ENCODE measurements at regions not wholly inside any gene's neighbourhood (a gene's known extent, or its start where the extent isn't known, plus 50 kb on each side); places are given as distances from the start of the nearest gene placed in this dataset.

DNA sequence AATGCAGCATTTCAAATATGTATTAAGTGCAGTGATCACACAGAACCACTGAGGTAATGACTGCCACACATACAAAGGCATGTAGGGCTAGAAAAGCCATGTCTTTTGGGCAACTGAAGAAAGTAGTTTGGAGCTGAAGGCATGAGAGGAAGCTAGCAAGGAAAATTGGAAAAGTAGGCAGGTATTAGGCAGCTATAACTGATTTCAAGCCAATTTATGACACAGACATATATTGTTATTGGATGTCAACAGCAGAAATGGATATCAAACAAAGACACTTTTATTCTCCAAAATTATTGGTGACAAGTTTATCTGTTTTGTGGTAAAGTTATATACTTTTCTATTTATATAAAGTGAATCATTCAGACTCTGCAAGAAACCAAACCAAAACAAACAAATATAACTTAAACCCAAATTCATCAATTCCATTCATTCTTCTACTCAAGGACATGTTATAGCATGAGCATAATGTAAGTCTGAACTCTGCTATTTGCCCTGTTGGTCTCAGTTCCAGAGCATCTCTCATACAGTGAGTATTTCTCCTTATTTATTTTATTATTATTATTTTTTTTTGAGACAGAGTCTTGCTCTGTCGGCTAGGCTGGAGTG, 307.4 kb upstream of the COL8A1 start:
- TF ChIP-seq, protein P1, sequence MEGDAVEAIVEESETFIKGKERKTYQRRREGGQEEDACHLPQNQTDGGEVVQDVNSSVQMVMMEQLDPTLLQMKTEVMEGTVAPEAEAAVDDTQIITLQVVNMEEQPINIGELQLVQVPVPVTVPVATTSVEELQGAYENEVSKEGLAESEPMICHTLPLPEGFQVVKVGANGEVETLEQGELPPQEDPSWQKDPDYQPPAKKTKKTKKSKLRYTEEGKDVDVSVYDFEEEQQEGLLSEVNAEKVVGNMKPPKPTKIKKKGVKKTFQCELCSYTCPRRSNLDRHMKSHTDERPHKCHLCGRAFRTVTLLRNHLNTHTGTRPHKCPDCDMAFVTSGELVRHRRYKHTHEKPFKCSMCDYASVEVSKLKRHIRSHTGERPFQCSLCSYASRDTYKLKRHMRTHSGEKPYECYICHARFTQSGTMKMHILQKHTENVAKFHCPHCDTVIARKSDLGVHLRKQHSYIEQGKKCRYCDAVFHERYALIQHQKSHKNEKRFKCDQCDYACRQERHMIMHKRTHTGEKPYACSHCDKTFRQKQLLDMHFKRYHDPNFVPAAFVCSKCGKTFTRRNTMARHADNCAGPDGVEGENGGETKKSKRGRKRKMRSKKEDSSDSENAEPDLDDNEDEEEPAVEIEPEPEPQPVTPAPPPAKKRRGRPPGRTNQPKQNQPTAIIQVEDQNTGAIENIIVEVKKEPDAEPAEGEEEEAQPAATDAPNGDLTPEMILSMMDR (IDR thresholded peaks at IDR 0.05; ENCODE audit: insufficient read depth, low read depth, low read length), result no peak
- TF ChIP-seq EZH2 (IDR thresholded peaks at IDR 0.05; ENCODE audit: insufficient read depth, low read length), result no peak
